GM19239 (cell line): ENCODE measurements at regions not wholly inside any gene's neighbourhood (a gene's known extent, or its start where the extent isn't known, plus 50 kb on each side); places are given as distances from the start of the nearest gene placed in this dataset.
A peak's percentile ranks its signal among the peaks of the same experiment; 100 is the strongest.
"Not testable (repeated sequence)": the region's sequence is repeated elsewhere in the genome, so short reads cannot be mapped to it uniquely, and the experiment has no call there.

ENCODE experiments used
- DNase-seq: peaks from one replicate; pipeline ENCODE4 v3.0.0; 2011; ENCODE audit warnings: low spot score; ENCODE audit not compliant: insufficient read length
- FAIRE-seq: peaks from 2 replicates; lab custom pipeline; 2011; peaks lifted over from hg19 to GRCh38; lab: Jason Lieb, UNC

GRCh38 chr4:112063260-112063659 is 82.0 kb upstream of the FAM241A start:
- DNase-seq (no peak), FAIRE-seq (no peak)

GRCh38 chr4:112069110-112069509 is 76.1 kb upstream of the FAM241A start:
- FAIRE-seq (no peak), DNase-seq (no peak)

- no peak for FAIRE-seq
- no peak for DNase-seq
Observed at GRCh38 chr4:112073181-112073580, 72.1 kb upstream of the FAM241A start.

GRCh38 chr4:112075129-112075753 is 70.0 kb upstream of the FAM241A start:
- FAIRE-seq: peak; percentile 96

GRCh38 chr4:112075906-112076305 is 69.3 kb upstream of the FAM241A start:
- no peak for FAIRE-seq

More at GRCh38 chr4:112075129-112075753, 70.0 kb upstream of the FAM241A start:
- DNase-seq: peak; percentile 36

GRCh38 chr4:112076919-112077608 is 68.2 kb upstream of the FAM241A start:
- DNase-seq (no peak), FAIRE-seq (no peak)

More at GRCh38 chr4:112075906-112076305, 69.3 kb upstream of the FAM241A start:
- DNase-seq: no peak

- DNase-seq (no peak), FAIRE-seq (no peak)
Observed at GRCh38 chr4:112077743-112078142, 67.5 kb upstream of the FAM241A start.

- FAIRE-seq (no peak), DNase-seq (no peak)
Observed at GRCh38 chr4:112082954-112083586, 62.2 kb upstream of the FAM241A start.

GRCh38 chr4:112083587-112084347 is 61.5 kb upstream of the FAM241A start:
- no peak for DNase-seq
- FAIRE-seq: no peak

- FAIRE-seq (no peak), DNase-seq (no peak)
Observed at GRCh38 chr4:112085156-112086035, 59.9 kb upstream of the FAM241A start.

GRCh38 chr4:112086036-112086434 is 59.2 kb upstream of the FAM241A start:
- DNase-seq (no peak), FAIRE-seq (peak; percentile 47)

GRCh38 chr4:112086661-112087060 is 58.6 kb upstream of the FAM241A start:
- DNase-seq, FAIRE-seq: not testable (repeated sequence)

- not testable (repeated sequence) for DNase-seq, FAIRE-seq
Observed at GRCh38 chr4:112092330-112092729, 52.9 kb upstream of the FAM241A start.

- no peak for DNase-seq
Observed at GRCh38 chr4:112093636-112094202, 51.5 kb upstream of the FAM241A start.

GRCh38 chr4:112094330-112094729 is 50.9 kb upstream of the FAM241A start:
- FAIRE-seq (no peak), DNase-seq (no peak)

More at GRCh38 chr4:112093636-112094202, 51.5 kb upstream of the FAM241A start:
- no peak for FAIRE-seq
